SKM-1 treated with dmso at 0.1 percent for 144 hours (cell line): ENCODE measurements at regions not wholly inside any gene's neighbourhood (a gene's known extent, or its start where the extent isn't known, plus 50 kb on each side); places are given as distances from the start of the nearest gene placed in this dataset.
"Not testable (repeated sequence)": the region's sequence is repeated elsewhere in the genome, so short reads cannot be mapped to it uniquely, and the experiment has no call there.

Experiments used
- DNase-seq: peaks from one replicate; lab custom pipeline; 2025; ENCODE audit not compliant: unreplicated experiment; lab: John Stamatoyannopoulos, UW

DNA sequence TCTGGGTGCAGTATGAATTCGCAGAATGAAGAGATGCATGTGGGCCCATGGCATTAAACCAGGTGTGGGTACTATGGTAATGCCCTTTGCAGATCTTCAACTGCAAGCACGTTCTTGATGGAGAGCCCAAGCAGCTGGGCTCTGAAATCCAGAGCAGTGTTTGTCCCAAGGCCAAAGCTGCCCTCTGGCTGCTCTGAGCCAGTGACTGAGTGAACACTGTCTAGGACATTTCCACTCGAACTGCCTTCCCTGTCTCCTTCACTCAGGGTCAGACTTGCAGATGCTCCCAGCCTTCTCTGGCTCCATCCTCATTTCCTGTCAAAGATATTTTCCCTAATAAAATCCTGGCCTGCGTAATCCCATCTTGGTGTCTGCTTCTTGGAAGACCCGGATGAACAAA, 80.2 kb upstream of the GJB6 start:
- DNase-seq = no peak

GRCh38 chr13:20311596-20311995, 79.5 kb upstream of the GJB6 start:
- DNase-seq = no peak

DNA sequence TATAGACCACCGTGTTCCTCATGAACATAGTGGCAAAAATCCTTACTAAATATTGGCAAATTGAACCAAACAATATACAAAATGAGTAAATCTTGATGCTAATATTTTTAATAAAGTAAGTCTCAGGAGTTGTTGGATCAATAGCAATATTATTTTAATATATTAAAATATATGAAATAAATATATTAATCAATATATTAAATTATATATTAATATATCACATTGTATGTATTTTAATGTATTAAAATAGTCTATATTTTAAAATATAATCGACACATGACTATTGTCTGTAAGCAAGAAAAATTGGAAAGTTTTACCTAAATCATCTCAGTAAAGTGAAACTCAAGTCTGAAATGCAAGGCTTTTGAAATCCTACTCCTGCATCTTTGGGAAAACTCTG, 78.9 kb upstream of the GJB6 start:
- DNase-seq = no peak

DNA sequence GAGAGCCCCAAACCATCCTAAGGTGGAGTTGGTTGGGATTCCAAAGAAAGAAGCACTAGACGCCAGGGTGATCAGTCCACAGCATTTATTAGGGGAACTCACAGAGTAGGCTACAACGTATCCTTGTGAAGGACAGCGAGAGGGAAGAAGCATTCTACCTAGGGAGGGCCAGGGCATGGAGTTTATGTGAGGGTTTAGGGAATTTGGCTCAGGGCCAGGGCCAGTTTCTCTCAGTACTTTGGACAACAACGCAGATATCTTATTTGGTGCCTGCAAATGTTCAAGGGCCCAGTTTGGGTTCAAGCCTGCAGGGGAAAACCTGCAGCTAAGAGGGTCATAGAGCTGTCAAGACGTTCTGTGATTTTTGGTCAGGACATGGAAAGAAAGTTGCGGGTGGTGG, 73.9 kb upstream of the GJB6 start:
- DNase-seq = no peak

GRCh38 chr13:20305587-20305986, 73.5 kb upstream of the GJB6 start:
- DNase-seq = no peak

- DNase-seq = not testable (repeated sequence)
Observed at GRCh38 chr13:20304061-20304460, 71.9 kb upstream of the GJB6 start.

DNA sequence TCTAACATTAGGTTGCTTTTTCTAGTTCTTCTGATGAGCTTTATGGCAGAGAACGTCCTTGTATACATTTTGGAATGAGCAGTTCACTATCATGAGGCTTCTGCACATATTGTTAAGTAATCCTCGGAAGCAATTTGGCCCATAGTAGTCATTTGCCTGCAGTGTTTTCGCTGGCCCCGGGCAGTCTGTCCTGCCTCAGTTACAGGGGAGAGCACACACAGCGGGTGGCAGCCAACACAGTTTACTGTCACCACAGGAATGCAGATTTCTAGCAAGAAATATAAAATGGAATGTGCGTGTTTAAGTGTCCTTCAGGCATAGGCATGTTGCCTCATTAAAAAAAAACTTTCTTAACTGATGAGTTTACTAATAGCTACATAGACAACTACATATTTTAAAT, 71.5 kb upstream of the GJB6 start:
- DNase-seq = no peak

- DNase-seq = no peak
Observed at GRCh38 chr13:20301403-20302071, 69.4 kb upstream of the GJB6 start.

DNA sequence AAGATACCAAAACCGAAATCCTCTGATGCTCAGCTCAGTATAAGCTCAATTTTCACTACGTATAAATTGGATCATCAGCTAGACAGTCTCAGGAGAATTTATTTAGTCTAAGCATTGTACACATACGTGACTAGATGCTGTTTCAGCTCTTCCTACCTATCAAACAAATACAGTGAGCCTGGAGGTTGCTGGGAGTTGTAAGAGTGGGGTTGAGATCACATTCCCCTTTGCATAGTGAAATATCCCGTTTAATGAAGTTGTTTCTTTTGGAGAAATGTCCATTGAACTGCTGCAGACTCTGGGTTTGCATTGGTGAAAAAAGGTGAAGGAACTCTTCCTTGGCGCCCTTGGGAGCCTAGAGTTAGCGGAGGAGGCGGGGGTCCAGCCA, 68.9 kb upstream of the GJB6 start:
- DNase-seq = no peak

GRCh38 chr13:20297181-20297580, 65.1 kb upstream of the GJB6 start:
- DNase-seq = no peak

GRCh38 chr13:20295956-20296355, 63.8 kb upstream of the GJB6 start:
- DNase-seq = no peak

DNA sequence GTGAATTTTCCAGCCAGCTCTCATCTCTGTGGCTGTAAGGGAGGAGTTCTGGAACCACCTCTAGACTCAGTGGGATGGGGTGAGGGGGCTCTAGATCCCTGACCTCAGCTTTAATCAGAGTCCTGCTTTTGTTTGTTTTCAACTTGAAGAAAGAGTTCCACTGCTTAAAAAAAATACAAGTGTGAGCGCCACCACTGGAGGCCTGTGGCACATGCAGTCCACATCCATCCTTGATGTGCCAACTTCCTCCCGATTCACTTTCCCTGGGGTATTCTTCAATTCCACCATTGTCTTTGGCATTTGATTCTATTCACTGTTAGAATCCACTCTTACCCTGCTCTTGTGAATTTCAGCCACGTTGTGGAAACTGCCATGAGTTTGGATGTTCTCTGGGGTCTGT, 62.4 kb upstream of the GJB6 start:
- no peak for DNase-seq

GRCh38 chr13:20292301-20292700, 60.2 kb upstream of the GJB6 start:
- not testable (repeated sequence) for DNase-seq

DNA sequence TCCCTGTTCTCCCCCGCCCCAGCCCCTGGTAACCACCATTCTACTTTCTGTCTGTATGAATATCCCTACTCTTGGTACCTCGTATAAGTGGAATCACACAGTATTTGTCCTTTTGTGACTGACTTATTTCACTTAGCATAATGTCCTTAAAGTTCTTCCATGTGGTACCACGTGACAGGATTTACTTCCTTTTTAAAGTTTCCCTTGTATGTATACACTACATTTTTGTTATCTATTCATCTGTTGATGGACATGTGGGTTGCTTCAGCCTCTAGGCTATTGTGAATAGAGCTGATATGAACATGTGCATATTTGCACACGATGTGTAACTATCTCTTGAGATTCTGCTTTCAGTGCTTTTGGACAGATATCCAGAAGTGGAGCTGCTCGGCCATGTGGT, 59.6 kb upstream of the GJB6 start:
- DNase-seq = no peak

DNA sequence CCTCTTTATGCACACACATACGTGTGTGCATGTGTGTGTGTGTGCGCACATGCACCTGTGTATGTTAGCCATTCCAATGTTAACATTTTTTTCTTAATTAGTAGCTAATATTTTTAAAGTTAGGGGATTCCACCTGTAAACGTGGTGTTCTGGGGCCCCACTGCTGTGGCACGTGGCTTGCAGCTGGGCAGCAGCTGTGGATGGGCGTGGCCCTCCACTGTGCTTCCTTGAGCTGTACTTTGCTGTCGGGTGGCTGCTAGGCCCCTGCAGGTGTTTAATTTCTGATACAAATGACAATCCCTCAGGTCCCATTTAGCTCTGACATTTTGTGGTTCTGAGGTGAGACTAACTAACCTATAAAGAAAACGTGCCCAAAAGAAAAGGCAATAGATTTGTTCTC, 58.9 kb upstream of the GJB6 start:
- DNase-seq = no peak

DNA sequence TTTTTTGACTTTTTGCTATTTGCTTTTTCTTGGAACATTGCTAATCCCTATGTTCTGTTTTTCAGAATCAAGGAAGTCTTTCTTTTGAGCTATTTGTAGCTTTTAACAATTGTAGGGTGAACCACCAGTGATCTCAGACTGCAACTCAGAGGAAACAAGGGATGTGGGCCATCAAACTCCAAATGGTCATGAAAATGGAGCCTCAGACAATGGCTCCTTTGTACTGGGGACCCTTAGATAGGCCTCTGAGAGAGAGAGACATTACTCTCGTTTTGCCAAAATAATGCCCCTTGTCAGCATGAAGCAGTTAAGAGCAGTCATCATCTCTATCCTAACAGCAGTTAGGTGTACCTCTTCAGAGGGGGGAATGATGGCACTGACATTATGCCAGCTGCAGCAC, 56.4 kb upstream of the GJB6 start:
- DNase-seq = no peak

DNA sequence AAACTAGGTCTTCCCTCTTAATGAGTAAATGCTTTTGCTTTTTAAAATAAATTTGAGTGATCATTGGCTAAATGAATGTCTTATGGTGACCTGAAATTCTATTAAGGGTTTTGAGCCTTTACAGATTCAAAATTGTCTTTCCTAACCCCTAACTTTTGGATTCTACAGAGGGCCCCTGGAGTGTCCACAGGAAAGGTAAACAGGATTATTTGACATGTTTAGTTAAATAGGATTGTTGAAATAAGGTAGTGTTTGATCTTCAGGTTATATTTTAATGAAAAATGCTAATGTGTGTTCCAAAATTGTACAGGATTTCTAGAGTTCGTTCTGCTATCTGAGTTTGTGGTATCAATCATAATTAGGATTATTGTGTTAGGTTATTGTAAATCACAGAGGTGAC, 55.9 kb upstream of the GJB6 start:
- DNase-seq = no peak

- no peak for DNase-seq
Observed at GRCh38 chr13:20285530-20285929, 53.4 kb upstream of the GJB6 start.
